ENCODE measurements at regions not wholly inside any gene's neighbourhood (a gene's known extent, or its start where the extent isn't known, plus 50 kb on each side); places are given as distances from the start of the nearest gene placed in this dataset.
"Not testable (repeated sequence)": the region's sequence is repeated elsewhere in the genome, so short reads cannot be mapped to it uniquely, and the experiment has no call there.

GRCh38 chr16:21534561-21534960, 64.8 kb upstream of the METTL9 start:
- TF ChIP-seq CTCF (conservative IDR thresholded peaks at IDR 0.05; ENCODE audit: low read depth, low read length) = peak; percentile 37
- not testable (repeated sequence) for TF ChIP-seq EZH2 (IDR thresholded peaks at IDR 0.05; ENCODE audit: borderline replicate concordance, low read depth, low read length, poor library complexity, severe bottlenecking)
